ENCODE measurements at regions not wholly inside any gene's neighbourhood (a gene's known extent, or its start where the extent isn't known, plus 50 kb on each side); places are given as distances from the start of the nearest gene placed in this dataset.

- no peak overlapping the region for H3K27ac Mint-ChIP-seq
- no peaks in the 10 kb centered on the region for H3K4me1 Mint-ChIP-seq (ENCODE audit: low read depth)
- CTCF ChIA-PET, result no interaction called here
- ATAC-seq (ENCODE audit: poor library complexity), result no peak
- H3K36me3 Mint-ChIP-seq (ENCODE audit: low read depth), result no peaks in the 10 kb centered on the region
- Histone ChIP-seq H3K4me1 (ENCODE audit: insufficient read depth, low read length) (no peaks in the 10 kb centered on the region), H3K4me3 (ENCODE audit: low read length) (no peak overlapping the region), H3K36me3 (ENCODE audit: insufficient read depth, low read length) (no peaks in the 10 kb centered on the region), H3K27ac (ENCODE audit: low read depth in 1 of 2, low read length in 2 of 2) (no peak overlapping the region), H3K9me3 (ENCODE audit: control insufficient read depth in 1 of 2, insufficient read depth in 1 of 2, low read length in 2 of 2) (no peaks in the 10 kb centered on the region), H3K27me3 (ENCODE audit: control insufficient read depth in 1 of 2, insufficient read depth in 2 of 2, low read length in 2 of 2) (no peaks in the 10 kb centered on the region)
- peaks cover 4% of the 10 kb centered on the region for H3K9me3 Mint-ChIP-seq
- POLR2A ChIA-PET, result no interaction called here
- no peak for DNase-seq
- no peaks in the 10 kb centered on the region for H3K27me3 Mint-ChIP-seq
- intact Hi-C loops (cut with DNase I, micrococcal nuclease), result no loop called here
- H3K4me3 Mint-ChIP-seq, result no peak overlapping the region
- TF ChIP-seq CTCF (IDR thresholded peaks at IDR 0.05), result no peak
Observed at GRCh38 chr13:44679597-44679996, 103.5 kb upstream of the TSC22D1 start.

GRCh38 chr13:44678197-44678596 lies 102.1 kb upstream of the TSC22D1 start:
- H3K36me3 Mint-ChIP-seq (ENCODE audit: low read depth), result no peaks in the 10 kb centered on the region

GRCh38 chr13:44676534-44676933 lies 100.4 kb upstream of the TSC22D1 start:
- Histone ChIP-seq H3K4me1 (ENCODE audit: insufficient read depth, low read length) (no peaks in the 10 kb centered on the region), H3K9me3 (ENCODE audit: control insufficient read depth in 1 of 2, insufficient read depth in 1 of 2, low read length in 2 of 2) (no peaks in the 10 kb centered on the region), H3K27me3 (ENCODE audit: control insufficient read depth in 1 of 2, insufficient read depth in 2 of 2, low read length in 2 of 2) (no peaks in the 10 kb centered on the region), H3K27ac (ENCODE audit: low read depth in 1 of 2, low read length in 2 of 2) (no peak overlapping the region), H3K4me3 (ENCODE audit: low read length) (no peak overlapping the region), H3K36me3 (ENCODE audit: insufficient read depth, low read length) (no peaks in the 10 kb centered on the region)
- CTCF ChIA-PET, result no interaction called here
- DNase-seq (no peak), ATAC-seq (ENCODE audit: poor library complexity) (no peak)
- Mint-ChIP-seq H3K27ac (no peak overlapping the region), H3K27me3 (no peaks in the 10 kb centered on the region), H3K4me1 (ENCODE audit: low read depth) (no peaks in the 10 kb centered on the region), H3K36me3 (ENCODE audit: low read depth) (no peaks in the 10 kb centered on the region), H3K4me3 (no peak overlapping the region), H3K9me3 (no peaks in the 10 kb centered on the region)
- POLR2A ChIA-PET, result no interaction called here
- TF ChIP-seq CTCF (IDR thresholded peaks at IDR 0.05), result no peak
- intact Hi-C loops (cut with DNase I, micrococcal nuclease), result no loop called here

More at GRCh38 chr13:44678197-44678596, 102.1 kb upstream of the TSC22D1 start:
- ChIA-PET CTCF (no interaction called here), POLR2A (no interaction called here)
- H3K27ac ChIP-seq (ENCODE audit: low read depth in 1 of 2, low read length in 2 of 2), result no peak overlapping the region
- H3K9me3 ChIP-seq (ENCODE audit: control insufficient read depth in 1 of 2, insufficient read depth in 1 of 2, low read length in 2 of 2), result no peaks in the 10 kb centered on the region
- no peak overlapping the region for H3K4me3 ChIP-seq (ENCODE audit: low read length)
- Mint-ChIP-seq H3K9me3 (no peaks in the 10 kb centered on the region), H3K27me3 (no peaks in the 10 kb centered on the region), H3K4me1 (ENCODE audit: low read depth) (no peaks in the 10 kb centered on the region), H3K27ac (no peak overlapping the region), H3K4me3 (no peak overlapping the region)
- ATAC-seq (ENCODE audit: poor library complexity) (no peak), DNase-seq (no peak)
- H3K4me1 ChIP-seq (ENCODE audit: insufficient read depth, low read length), result no peaks in the 10 kb centered on the region
- no peak for TF ChIP-seq CTCF (IDR thresholded peaks at IDR 0.05)
- H3K27me3 ChIP-seq (ENCODE audit: control insufficient read depth in 1 of 2, insufficient read depth in 2 of 2, low read length in 2 of 2), result no peaks in the 10 kb centered on the region
- intact Hi-C loops (cut with DNase I, micrococcal nuclease), result no loop called here
- no peaks in the 10 kb centered on the region for H3K36me3 ChIP-seq (ENCODE audit: insufficient read depth, low read length)

All from CD4-positive, alpha-beta T cell (primary cell).